AG09309 (cell line): ENCODE measurements at regions not wholly inside any gene's neighbourhood (a gene's known extent, or its start where the extent isn't known, plus 50 kb on each side); places are given as distances from the start of the nearest gene placed in this dataset.

Source experiments
- DNase-seq: peaks from one replicate; pipeline ENCODE4 v3.0.0-alpha.2; 2010; ENCODE audit warnings: low read depth
- H3K4me3 ChIP-seq: 2 replicates; pipeline ENCODE4 v1.5.1; 2011; ENCODE audit warnings: mild to moderate bottlenecking, low read depth, low read length, moderate library complexity; ENCODE audit not compliant: control insufficient read depth
- TF ChIP-seq, protein P1 (sequence below): IDR thresholded peaks from 2 replicates; pipeline ENCODE4 v1.5.1; 2011; ENCODE audit warnings: mild to moderate bottlenecking, low read depth, low read length, inconsistent platforms; ENCODE audit not compliant: insufficient read depth, control insufficient read depth; ENCODE audit errors: missing control alignments

DNA sequence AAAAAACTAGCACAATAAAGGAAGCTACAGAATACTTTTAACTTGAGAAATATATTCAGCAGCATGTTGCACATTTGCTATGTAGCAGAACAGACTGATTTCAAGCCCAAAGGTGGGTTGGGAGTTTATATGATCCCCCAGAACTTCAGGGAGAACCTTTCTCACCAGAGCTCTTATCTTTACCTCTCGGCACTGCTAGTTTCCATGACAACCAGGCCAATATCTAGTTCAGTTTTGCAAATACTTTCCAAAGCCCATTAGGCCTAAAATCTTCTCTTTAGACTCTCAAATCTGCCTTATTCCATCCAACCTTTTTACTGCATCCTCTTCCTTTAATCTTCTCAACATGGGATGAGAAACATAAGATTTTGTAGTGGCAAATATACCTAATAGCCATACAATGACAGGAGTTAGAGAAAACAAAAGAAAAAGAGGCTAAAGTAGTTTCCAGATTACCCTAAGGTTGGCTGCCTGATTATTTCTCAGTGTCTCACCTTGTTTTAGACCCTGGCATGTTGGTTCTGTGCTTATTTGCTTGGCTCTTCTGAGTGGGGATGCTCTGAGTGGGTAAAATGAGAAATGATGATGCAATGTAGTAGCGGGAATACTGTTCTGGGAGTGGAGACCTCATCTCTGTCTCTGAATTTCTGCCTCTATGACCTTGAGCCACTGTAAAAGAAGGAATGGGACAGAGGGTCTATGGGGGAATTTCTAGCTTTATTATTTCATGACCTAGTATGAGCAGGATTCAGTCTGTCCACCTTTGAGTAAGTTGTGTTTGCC, 427.6 kb upstream of the STXBP6 start:
- TF ChIP-seq, protein P1, sequence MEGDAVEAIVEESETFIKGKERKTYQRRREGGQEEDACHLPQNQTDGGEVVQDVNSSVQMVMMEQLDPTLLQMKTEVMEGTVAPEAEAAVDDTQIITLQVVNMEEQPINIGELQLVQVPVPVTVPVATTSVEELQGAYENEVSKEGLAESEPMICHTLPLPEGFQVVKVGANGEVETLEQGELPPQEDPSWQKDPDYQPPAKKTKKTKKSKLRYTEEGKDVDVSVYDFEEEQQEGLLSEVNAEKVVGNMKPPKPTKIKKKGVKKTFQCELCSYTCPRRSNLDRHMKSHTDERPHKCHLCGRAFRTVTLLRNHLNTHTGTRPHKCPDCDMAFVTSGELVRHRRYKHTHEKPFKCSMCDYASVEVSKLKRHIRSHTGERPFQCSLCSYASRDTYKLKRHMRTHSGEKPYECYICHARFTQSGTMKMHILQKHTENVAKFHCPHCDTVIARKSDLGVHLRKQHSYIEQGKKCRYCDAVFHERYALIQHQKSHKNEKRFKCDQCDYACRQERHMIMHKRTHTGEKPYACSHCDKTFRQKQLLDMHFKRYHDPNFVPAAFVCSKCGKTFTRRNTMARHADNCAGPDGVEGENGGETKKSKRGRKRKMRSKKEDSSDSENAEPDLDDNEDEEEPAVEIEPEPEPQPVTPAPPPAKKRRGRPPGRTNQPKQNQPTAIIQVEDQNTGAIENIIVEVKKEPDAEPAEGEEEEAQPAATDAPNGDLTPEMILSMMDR, result no peak
- DNase-seq, result no peak
- H3K4me3 ChIP-seq, result no peak overlapping the region

DNA sequence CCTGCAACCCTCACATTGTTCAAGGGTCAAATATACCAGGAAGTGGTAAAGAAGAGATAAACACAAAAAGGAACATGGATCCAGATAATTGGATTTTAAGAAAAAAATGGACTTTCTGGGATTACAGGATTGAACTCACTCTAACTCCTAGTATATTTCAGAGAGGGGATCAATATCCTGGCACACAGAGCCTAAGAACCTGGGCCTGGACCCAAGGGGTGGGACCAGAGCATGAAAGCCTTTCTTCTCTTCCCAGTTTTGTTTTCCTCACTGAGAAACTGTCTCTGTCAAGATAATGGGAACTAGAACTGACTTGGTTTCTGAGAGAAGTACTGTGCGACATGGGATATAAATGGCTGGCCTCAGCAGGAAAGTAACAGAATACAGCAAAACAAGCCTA, 422.8 kb upstream of the STXBP6 start:
- TF ChIP-seq, protein P1, result no peak
- H3K4me3 ChIP-seq, result no peak overlapping the region
- DNase-seq, result no peak

DNA sequence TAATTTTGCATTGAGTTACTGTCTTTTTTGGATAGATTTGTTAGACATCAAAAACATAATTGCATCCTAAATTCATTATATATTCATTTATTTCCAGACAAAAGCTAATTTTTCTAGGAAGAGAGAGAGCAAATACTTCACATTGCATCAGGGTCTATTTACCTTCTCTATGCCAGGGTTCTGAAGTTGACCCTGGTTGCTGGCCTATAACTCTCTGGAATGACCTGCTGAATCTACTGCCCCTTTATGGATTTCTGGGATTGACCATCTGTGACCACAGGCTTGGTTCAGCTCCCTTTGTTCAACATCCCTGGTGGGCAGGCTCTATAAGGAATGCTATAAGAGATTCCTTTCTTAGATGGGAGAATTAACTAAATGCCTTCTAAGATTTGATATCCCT, 414.8 kb upstream of the STXBP6 start:
- no peak overlapping the region for H3K4me3 ChIP-seq
- TF ChIP-seq, protein P1, result no peak
- DNase-seq, result no peak

DNA sequence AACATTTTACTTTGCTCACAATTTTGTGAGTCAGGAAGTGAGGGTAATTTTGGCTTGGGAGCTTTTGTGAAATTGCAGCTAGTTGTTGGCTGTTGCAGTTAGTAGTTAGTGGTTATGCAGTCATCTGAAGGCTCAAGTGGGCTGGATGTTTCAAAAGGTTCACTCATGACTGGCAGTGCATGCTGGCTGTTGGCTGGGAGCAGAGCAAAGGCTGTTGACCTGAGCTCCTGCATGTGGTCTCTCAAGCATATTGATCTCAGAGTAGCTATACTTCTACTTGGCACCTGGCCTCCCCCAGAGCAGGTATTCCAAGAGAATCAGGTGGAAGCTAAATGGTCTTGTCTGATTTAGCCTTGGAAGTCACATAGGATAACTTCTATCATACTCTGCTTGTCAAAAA, 414.1 kb upstream of the STXBP6 start:
- H3K4me3 ChIP-seq, result no peak overlapping the region
- no peak for DNase-seq
- TF ChIP-seq, protein P1, result no peak

DNA sequence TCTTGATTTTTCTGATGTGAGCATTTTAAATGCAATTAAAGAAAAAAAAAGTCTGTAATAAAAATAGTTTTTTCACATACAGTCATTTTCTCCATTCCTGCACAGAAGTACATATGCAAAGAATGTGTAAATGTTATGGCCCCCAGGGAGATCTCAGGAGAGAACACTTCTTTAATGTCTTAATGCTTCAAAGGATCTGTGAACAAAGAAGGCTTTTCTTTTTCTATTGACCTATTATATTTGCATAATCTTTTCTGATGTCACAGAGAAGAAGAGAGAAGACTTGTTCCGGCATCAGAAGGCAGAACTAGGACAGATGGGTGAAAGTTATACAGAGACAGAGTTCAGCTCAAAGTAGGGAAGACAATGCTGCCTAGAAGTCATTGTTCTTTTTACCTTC, 413.5 kb upstream of the STXBP6 start:
- no peak overlapping the region for H3K4me3 ChIP-seq
- no peak for DNase-seq
- TF ChIP-seq, protein P1, result no peak

DNA sequence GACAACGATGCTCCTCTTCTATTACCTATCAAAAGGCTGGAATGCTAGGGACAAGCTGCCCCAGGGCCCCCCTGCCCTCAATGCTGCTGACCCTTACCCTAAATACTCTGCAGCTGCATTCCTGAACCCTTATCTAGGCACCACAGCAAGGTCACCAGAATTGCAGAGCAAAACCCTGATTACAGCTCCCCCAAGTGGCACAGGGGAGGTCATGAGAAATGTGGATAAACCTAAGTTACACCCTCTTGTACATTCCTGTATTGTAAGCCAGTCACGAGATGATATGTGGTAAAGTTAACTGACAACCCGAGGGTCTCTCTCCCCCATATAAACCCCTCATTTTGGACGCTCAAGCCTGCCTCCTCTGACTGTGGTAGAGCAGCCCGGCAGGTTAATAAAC, 411.8 kb upstream of the STXBP6 start:
- TF ChIP-seq, protein P1, result no peak
- H3K4me3 ChIP-seq, result no peak overlapping the region
- DNase-seq, result no peak
